ENCODE measurements at regions not wholly inside any gene's neighbourhood (a gene's known extent, or its start where the extent isn't known, plus 50 kb on each side); places are given as distances from the start of the nearest gene placed in this dataset.

DNA sequence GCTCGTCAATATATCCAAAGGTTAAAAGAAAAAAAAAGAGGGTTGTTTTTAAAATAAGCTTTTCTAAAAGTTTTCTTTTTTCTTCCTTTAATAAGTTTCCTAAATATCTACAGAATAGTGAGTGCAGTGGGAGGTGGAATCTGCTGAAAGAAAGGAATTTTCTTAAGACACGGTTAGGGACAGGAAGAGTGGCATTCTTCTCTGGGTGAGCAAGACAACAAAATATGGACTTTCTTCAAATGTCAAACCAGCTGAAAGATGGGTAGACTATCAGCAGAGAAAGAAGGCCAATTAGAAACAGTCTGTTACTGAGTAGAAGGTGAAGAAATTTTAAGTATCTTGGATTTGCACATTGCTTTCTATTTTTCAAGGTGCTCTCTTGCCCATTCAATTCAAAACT lies 222.7 kb upstream of the PIK3C3 start:
- Histone ChIP-seq H3K36me3 (ENCODE audit: insufficient read depth, low read length) (no peaks in the 10 kb centered on the region), H3K4me2 (ENCODE audit: low read length) (no peak overlapping the region), H3K27ac (ENCODE audit: low read depth, low read length, poor library complexity, severe bottlenecking) (no peak overlapping the region), H3K9me3 (ENCODE audit: low read length) (no peaks in the 10 kb centered on the region), H2AFZ (ENCODE audit: low read length) (no peak overlapping the region), H3K4me3 (ENCODE audit: low read depth, low read length, poor library complexity, severe bottlenecking) (no peak overlapping the region), H3K4me1 (ENCODE audit: insufficient read depth, low read length, poor library complexity, severe bottlenecking) (no peaks in the 10 kb centered on the region), H4K20me1 (ENCODE audit: insufficient read depth, low read length) (no peaks in the 10 kb centered on the region), H3K79me2 (ENCODE audit: insufficient read depth, low read depth, low read length) (no peaks in the 10 kb centered on the region), H3K9me2 (ENCODE audit: insufficient read depth, low read length) (no peaks in the 10 kb centered on the region)
- CTCF ChIA-PET (ENCODE audit: unreplicated experiment) = no interaction called here
- BruUV-seq (replicated peaks) = no TSS peak
- POLR2A ChIA-PET = interaction anchor here (0.6 kb wide), 1 partner anchor 7 kb away, joined by 5 read pairs; no protein-coding TSS in a partner anchor
- intact Hi-C loops (cut with micrococcal nuclease; ENCODE audit: unreplicated experiment) = no loop called here
- TF ChIP-seq EZH2phosphoT487 (IDR thresholded peaks at IDR 0.05; ENCODE audit: borderline replicate concordance, low read depth, low read length) = no peak
- TF ChIP-seq, protein P1, sequence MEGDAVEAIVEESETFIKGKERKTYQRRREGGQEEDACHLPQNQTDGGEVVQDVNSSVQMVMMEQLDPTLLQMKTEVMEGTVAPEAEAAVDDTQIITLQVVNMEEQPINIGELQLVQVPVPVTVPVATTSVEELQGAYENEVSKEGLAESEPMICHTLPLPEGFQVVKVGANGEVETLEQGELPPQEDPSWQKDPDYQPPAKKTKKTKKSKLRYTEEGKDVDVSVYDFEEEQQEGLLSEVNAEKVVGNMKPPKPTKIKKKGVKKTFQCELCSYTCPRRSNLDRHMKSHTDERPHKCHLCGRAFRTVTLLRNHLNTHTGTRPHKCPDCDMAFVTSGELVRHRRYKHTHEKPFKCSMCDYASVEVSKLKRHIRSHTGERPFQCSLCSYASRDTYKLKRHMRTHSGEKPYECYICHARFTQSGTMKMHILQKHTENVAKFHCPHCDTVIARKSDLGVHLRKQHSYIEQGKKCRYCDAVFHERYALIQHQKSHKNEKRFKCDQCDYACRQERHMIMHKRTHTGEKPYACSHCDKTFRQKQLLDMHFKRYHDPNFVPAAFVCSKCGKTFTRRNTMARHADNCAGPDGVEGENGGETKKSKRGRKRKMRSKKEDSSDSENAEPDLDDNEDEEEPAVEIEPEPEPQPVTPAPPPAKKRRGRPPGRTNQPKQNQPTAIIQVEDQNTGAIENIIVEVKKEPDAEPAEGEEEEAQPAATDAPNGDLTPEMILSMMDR (conservative IDR thresholded peaks at IDR 0.05; ENCODE audit: low read length) = no peak
- DNase-seq (ENCODE audit: low spot score) = no peak

GRCh38 chr18:41731884-41732283 lies 223.2 kb upstream of the PIK3C3 start:
- Histone ChIP-seq H3K4me3 (ENCODE audit: low read depth, low read length, poor library complexity, severe bottlenecking) (no peak overlapping the region), H4K20me1 (ENCODE audit: insufficient read depth, low read length) (no peaks in the 10 kb centered on the region), H3K79me2 (ENCODE audit: insufficient read depth, low read depth, low read length) (no peaks in the 10 kb centered on the region), H3K9me3 (ENCODE audit: low read length) (no peaks in the 10 kb centered on the region), H2AFZ (ENCODE audit: low read length) (no peak overlapping the region), H3K4me2 (ENCODE audit: low read length) (no peak overlapping the region), H3K27ac (ENCODE audit: low read depth, low read length, poor library complexity, severe bottlenecking) (no peak overlapping the region), H3K36me3 (ENCODE audit: insufficient read depth, low read length) (no peaks in the 10 kb centered on the region), H3K9me2 (ENCODE audit: insufficient read depth, low read length) (no peaks in the 10 kb centered on the region), H3K4me1 (ENCODE audit: insufficient read depth, low read length, poor library complexity, severe bottlenecking) (no peaks in the 10 kb centered on the region)
- DNase-seq (ENCODE audit: low spot score) = no peak
- intact Hi-C loops (cut with micrococcal nuclease; ENCODE audit: unreplicated experiment) = no loop called here
- POLR2A ChIA-PET = interaction anchor here (0.6 kb wide), 1 partner anchor 8 kb away, joined by 5 read pairs; no protein-coding TSS in a partner anchor
- CTCF ChIA-PET (ENCODE audit: unreplicated experiment) = no interaction called here
- TF ChIP-seq EZH2phosphoT487 (IDR thresholded peaks at IDR 0.05; ENCODE audit: borderline replicate concordance, low read depth, low read length) = no peak
- TF ChIP-seq, protein P1 (conservative IDR thresholded peaks at IDR 0.05; ENCODE audit: low read length) = no peak
- BruUV-seq (replicated peaks) = no TSS peak

DNA sequence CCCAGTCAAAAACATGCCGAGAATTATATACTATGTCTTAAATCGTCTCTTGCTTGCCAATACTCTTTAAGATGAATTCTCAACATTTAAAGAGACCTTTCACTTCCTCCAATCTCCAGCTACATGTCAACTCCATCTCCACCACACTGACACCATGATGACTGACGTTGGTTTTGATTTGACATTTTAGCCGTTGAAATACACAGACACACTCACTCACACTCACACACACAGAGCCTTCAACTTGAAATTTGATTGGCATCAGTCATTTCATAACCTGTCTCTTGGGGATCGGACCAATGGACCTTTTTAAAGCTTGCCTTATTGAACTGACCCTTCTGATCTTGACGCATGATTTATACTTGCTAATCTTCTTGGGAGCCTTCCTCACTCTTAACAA lies 230.8 kb upstream of the PIK3C3 start:
- BruUV-seq (replicated peaks) = no TSS peak
- Histone ChIP-seq H3K4me2 (ENCODE audit: low read length) (no peak overlapping the region), H2AFZ (ENCODE audit: low read length) (no peak overlapping the region), H3K9me3 (ENCODE audit: low read length) (no peaks in the 10 kb centered on the region), H3K4me3 (ENCODE audit: low read depth, low read length, poor library complexity, severe bottlenecking) (no peak overlapping the region), H4K20me1 (ENCODE audit: insufficient read depth, low read length) (no peaks in the 10 kb centered on the region), H3K9me2 (ENCODE audit: insufficient read depth, low read length) (no peaks in the 10 kb centered on the region), H3K79me2 (ENCODE audit: insufficient read depth, low read depth, low read length) (no peaks in the 10 kb centered on the region), H3K27ac (ENCODE audit: low read depth, low read length, poor library complexity, severe bottlenecking) (no peak overlapping the region), H3K36me3 (ENCODE audit: insufficient read depth, low read length) (no peaks in the 10 kb centered on the region), H3K4me1 (ENCODE audit: insufficient read depth, low read length, poor library complexity, severe bottlenecking) (no peaks in the 10 kb centered on the region)
- no peak for DNase-seq (ENCODE audit: low spot score)
- ChIA-PET POLR2A (interaction anchor here (0.7 kb wide), 1 partner anchor 476 kb away, joined by 3 read pairs; no protein-coding TSS in a partner anchor), CTCF (ENCODE audit: unreplicated experiment) (no interaction called here)
- intact Hi-C loops (cut with micrococcal nuclease; ENCODE audit: unreplicated experiment) = no loop called here
- no peak for TF ChIP-seq EZH2phosphoT487 (IDR thresholded peaks at IDR 0.05; ENCODE audit: borderline replicate concordance, low read depth, low read length)
- TF ChIP-seq, protein P1 (conservative IDR thresholded peaks at IDR 0.05; ENCODE audit: low read length) = no peak
